ENCODE measurements at regions not wholly inside any gene's neighbourhood (a gene's known extent, or its start where the extent isn't known, plus 50 kb on each side); places are given as distances from the start of the nearest gene placed in this dataset.

GRCh38 chr7:156220078-156220605, 407.9 kb upstream of the SHH start:
- no peak for TF ChIP-seq CTCF (IDR thresholded peaks at IDR 0.05)

- TF ChIP-seq CTCF (IDR thresholded peaks at IDR 0.05), result no peak
These were observed 407.2 kb upstream of the SHH start for GRCh38 chr7:156219307-156220077.

GRCh38 chr7:156218544-156219306, 406.5 kb upstream of the SHH start:
- no peak for TF ChIP-seq CTCF (IDR thresholded peaks at IDR 0.05)

- no peak for TF ChIP-seq CTCF (IDR thresholded peaks at IDR 0.05)
These were observed 405.5 kb upstream of the SHH start for GRCh38 chr7:156217803-156218202.

GRCh38 chr7:156209087-156209486, 396.8 kb upstream of the SHH start:
- no peak for TF ChIP-seq CTCF (IDR thresholded peaks at IDR 0.05)

GRCh38 chr7:156207306-156207705, 395.0 kb upstream of the SHH start:
- no peak for TF ChIP-seq CTCF (IDR thresholded peaks at IDR 0.05)

GRCh38 chr7:156206174-156206573, 393.9 kb upstream of the SHH start:
- no peak for TF ChIP-seq CTCF (IDR thresholded peaks at IDR 0.05)
